Activated CD4-positive, alpha-beta memory T cell treated with anti-CD3 and anti-CD28 coated beads, Interleukin-2, amount 10 ng/mL, durations not matched to agents 7 days and 5 days (primary cell): ENCODE measurements at regions not wholly inside any gene's neighbourhood (a gene's known extent, or its start where the extent isn't known, plus 50 kb on each side); places are given as distances from the start of the nearest gene placed in this dataset.
"Not testable (repeated sequence)": the region's sequence is repeated elsewhere in the genome, so short reads cannot be mapped to it uniquely, and the experiment has no call there.

Experiments
- CTCF ChIA-PET: fragments of 350-600 bp; sonication (Branson Sonifier 250); formaldehyde crosslinking; loops from one replicate; lab custom pipeline; 2021; ENCODE audit warnings: antibody characterized with exemption, inconsistent platforms; lab: Charles Lee
- POLR2A ChIA-PET: fragments of 350-600 bp; sonication (Branson Sonifier 250); formaldehyde crosslinking; loops from one replicate; lab custom pipeline; 2021; ENCODE audit warnings: antibody characterized with exemption; lab: Charles Lee
- DNase-seq: peaks from one replicate; pipeline ENCODE4 v3.0.0-alpha.2; 2020
- H3K27ac Mint-ChIP-seq: one replicate; pipeline ENCODE4 v1.8.0; 2021; ENCODE audit warnings: mild to moderate bottlenecking, mixed read lengths
- H3K27me3 Mint-ChIP-seq: one replicate; pipeline ENCODE4 v1.8.0; 2021; ENCODE audit warnings: mixed read lengths
- H3K36me3 Mint-ChIP-seq: one replicate; pipeline ENCODE4 v1.8.0; 2021; ENCODE audit warnings: low read depth, mixed read lengths
- H3K4me1 Mint-ChIP-seq: one replicate; pipeline ENCODE4 v1.8.0; 2021; ENCODE audit warnings: mixed read lengths
- H3K4me3 Mint-ChIP-seq: one replicate; pipeline ENCODE4 v1.8.0; 2021; ENCODE audit warnings: mild to moderate bottlenecking, mixed read lengths
- H3K9me3 Mint-ChIP-seq: one replicate; pipeline ENCODE4 v1.8.0; 2021; ENCODE audit warnings: mixed read lengths

DNA sequence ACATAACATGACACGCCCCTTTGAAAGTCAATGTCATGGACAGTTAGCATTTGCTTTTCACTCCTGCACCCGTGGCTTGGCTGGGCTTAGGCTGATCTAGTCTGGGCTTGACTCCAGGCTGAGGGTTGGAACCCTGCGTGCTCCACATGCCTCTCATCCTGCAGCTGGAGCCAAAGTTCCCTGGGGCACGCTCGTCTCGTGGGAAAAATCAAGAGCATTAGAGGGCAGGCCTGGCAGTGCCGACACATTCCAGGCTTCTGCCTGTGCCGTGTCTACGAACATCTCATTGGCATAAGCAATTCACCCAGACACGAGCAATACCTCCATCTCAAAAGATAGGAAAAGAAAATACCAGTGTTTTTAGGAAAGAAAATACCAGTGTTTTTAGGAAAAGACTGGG, 342.7 kb upstream of the SULF2 start:
- POLR2A ChIA-PET, H3K36me3 Mint-ChIP-seq, DNase-seq, H3K4me3 Mint-ChIP-seq, H3K27ac Mint-ChIP-seq, H3K9me3 Mint-ChIP-seq, CTCF ChIA-PET, H3K4me1 Mint-ChIP-seq: not testable (repeated sequence)
- H3K27me3 Mint-ChIP-seq: peaks cover 12% of the 10 kb centered on the region

DNA sequence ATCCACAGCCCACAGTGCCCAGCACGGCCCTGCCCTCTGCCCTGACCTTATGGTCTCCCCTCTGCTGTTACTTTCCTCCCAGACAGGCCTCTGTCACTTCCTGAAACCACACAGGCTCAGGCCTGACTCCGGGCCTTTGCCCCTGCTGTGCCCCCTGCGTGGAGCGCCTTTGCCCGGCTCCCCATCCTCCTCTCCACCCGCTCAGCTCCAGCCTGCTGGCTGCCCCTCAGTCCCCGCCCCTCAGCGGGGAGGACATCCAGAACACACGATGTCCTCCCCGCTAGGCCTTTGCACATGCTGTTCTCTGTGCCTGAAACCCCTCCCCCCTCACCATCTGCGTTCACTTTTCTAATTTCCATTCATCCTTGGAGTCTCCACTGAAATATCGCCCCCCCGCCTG, 341.9 kb upstream of the SULF2 start:
- H3K4me3 Mint-ChIP-seq, CTCF ChIA-PET: not testable (repeated sequence)

DNA sequence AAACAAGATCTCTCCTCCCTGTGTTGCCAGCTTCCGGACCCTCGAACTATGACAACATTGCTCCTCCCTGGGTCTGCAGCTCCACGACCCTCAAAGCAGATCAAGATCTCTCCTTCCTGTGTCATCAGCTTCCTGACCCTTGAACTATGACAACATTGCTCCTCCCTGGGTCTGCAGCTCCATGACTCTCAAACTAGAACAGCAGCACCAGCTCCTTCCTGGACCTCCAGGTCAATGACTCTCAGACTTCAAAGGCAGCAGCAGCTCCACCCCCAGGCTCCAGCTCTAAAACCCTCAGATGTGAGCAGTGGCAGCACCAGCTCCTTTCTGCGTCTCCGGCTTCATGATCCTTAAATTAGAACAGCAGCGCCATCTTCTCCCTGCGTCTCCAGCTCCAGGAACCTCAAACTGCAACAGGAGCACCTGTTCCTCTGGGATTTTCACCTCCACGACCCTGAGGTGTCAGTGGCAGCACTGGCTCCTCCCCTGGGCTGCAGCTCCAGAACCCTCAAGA, 341.0 kb upstream of the SULF2 start:
- no peak for DNase-seq
- H3K27ac Mint-ChIP-seq: no peak overlapping the region
- peaks cover 7% of the 10 kb centered on the region for H3K27me3 Mint-ChIP-seq
- H3K4me3 Mint-ChIP-seq: no peak overlapping the region
- no peaks in the 10 kb centered on the region for H3K9me3 Mint-ChIP-seq
- H3K4me1 Mint-ChIP-seq: no peaks in the 10 kb centered on the region
- H3K36me3 Mint-ChIP-seq: no peaks in the 10 kb centered on the region
- POLR2A ChIA-PET: no interaction called here
- CTCF ChIA-PET: no interaction called here

More for the DNA sequence above, 341.9 kb upstream of the SULF2 start:
- H3K27ac Mint-ChIP-seq, H3K9me3 Mint-ChIP-seq, H3K27me3 Mint-ChIP-seq, H3K4me1 Mint-ChIP-seq, POLR2A ChIA-PET, DNase-seq, H3K36me3 Mint-ChIP-seq: not testable (repeated sequence)

- CTCF ChIA-PET: no interaction called here
- Mint-ChIP-seq H3K4me1 (no peaks in the 10 kb centered on the region), H3K27me3 (peaks cover 5% of the 10 kb centered on the region), H3K9me3 (no peaks in the 10 kb centered on the region), H3K4me3 (no peak overlapping the region), H3K27ac (no peak overlapping the region), H3K36me3 (no peaks in the 10 kb centered on the region)
- POLR2A ChIA-PET: no interaction called here
- DNase-seq: no peak
Observed at GRCh38 chr20:48124960-48125359, 339.7 kb upstream of the SULF2 start.

- Mint-ChIP-seq H3K27ac (no peak overlapping the region), H3K4me1 (no peaks in the 10 kb centered on the region), H3K4me3 (no peak overlapping the region), H3K9me3 (no peaks in the 10 kb centered on the region), H3K27me3 (peaks cover 5% of the 10 kb centered on the region), H3K36me3 (no peaks in the 10 kb centered on the region)
- no peak for DNase-seq
- POLR2A ChIA-PET: no interaction called here
- CTCF ChIA-PET: interaction anchor here (0.6 kb wide), 1 partner anchor 11 kb away, joined by 3 read pairs; no protein-coding TSS in a partner anchor
Observed at GRCh38 chr20:48124181-48124782, 339.0 kb upstream of the SULF2 start.

- no peak for DNase-seq
- ChIA-PET CTCF (no interaction called here), POLR2A (no interaction called here)
- Mint-ChIP-seq H3K27ac (no peak overlapping the region), H3K27me3 (peaks cover 2% of the 10 kb centered on the region), H3K4me3 (no peak overlapping the region), H3K9me3 (no peaks in the 10 kb centered on the region), H3K4me1 (no peaks in the 10 kb centered on the region), H3K36me3 (no peaks in the 10 kb centered on the region)
Observed at GRCh38 chr20:48120120-48120519, 334.8 kb upstream of the SULF2 start.

- H3K9me3 Mint-ChIP-seq, H3K27me3 Mint-ChIP-seq, H3K4me3 Mint-ChIP-seq, DNase-seq, CTCF ChIA-PET, H3K4me1 Mint-ChIP-seq, POLR2A ChIA-PET, H3K36me3 Mint-ChIP-seq, H3K27ac Mint-ChIP-seq: not testable (repeated sequence)
Observed at GRCh38 chr20:48119389-48119788, 334.1 kb upstream of the SULF2 start.

DNA sequence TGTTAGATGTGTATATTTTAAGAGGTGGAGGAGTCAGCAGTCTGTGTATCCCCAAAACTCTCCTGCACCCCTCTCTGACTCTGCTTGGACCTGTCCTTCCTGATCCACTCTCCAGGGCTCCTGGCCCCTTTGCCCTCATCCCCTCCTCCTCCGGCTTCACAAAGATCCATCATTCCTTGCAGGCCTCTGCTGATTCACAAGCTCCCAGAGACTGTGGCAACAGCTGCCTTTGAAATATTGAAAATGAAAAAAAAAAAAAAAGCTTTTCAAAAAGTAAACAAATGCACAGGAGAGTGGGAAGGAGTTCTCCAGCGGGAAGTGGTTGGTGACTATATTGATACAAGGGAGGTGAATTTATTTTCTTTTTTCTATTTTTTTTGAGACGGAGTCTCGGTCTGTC, 330.2 kb upstream of the SULF2 start:
- no peaks in the 10 kb centered on the region for H3K36me3 Mint-ChIP-seq
- no peak overlapping the region for H3K27ac Mint-ChIP-seq
- ChIA-PET CTCF (no interaction called here), POLR2A (no interaction called here)
- H3K4me3 Mint-ChIP-seq: no peak overlapping the region
- peaks cover 2% of the 10 kb centered on the region for H3K27me3 Mint-ChIP-seq
- no peaks in the 10 kb centered on the region for H3K4me1 Mint-ChIP-seq
- no peak for DNase-seq
- H3K9me3 Mint-ChIP-seq: no peaks in the 10 kb centered on the region

DNA sequence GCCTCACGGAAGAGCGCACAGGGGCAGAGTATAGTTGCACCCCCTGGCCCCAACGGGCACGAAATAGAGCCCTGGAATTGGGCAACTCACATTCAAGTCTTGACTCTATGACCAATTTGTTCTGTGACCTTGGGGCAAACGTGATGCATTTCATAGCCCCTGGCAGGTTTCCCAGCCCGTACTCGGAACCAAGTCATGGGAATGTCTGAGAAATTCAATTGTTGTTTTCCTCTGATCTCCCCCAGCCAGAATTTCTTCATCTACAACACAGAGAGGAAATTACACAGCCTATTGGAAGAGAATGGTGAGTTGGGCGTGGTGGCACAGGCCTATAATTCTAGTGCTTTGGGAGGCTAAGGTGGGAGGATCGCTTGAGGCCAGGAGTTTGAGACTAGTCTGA, 322.3 kb upstream of the SULF2 start:
- Mint-ChIP-seq H3K4me1 (no peaks in the 10 kb centered on the region), H3K36me3 (no peaks in the 10 kb centered on the region), H3K4me3 (no peak overlapping the region), H3K9me3 (no peaks in the 10 kb centered on the region), H3K27ac (no peak overlapping the region), H3K27me3 (peaks cover 2% of the 10 kb centered on the region)
- CTCF ChIA-PET: no interaction called here
- POLR2A ChIA-PET: no interaction called here
- no peak for DNase-seq

DNA sequence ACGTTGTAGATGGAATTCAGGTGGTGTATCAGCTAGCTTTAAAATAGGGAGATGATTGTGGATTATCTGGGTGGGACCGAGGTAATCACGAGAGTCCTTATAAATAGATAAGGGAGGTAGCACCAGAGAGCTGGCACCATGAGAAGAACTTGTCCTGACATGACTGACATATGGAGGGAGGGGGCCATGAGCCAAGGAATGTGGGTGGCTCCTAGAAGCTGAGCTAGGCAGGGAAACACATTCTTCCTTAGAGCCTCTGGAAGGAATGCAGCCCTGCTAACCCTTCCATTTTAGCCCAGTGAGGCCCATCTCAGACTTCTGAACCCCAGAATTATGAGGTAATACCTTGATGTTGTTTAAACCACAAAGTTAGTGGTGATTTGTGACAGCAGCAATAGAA, 321.1 kb upstream of the SULF2 start:
- H3K27me3 Mint-ChIP-seq: peaks cover 2% of the 10 kb centered on the region
- ChIA-PET POLR2A (no interaction called here), CTCF (no interaction called here)
- H3K36me3 Mint-ChIP-seq: no peaks in the 10 kb centered on the region
- H3K27ac Mint-ChIP-seq: no peak overlapping the region
- H3K4me3 Mint-ChIP-seq: no peak overlapping the region
- H3K4me1 Mint-ChIP-seq: no peaks in the 10 kb centered on the region
- H3K9me3 Mint-ChIP-seq: no peaks in the 10 kb centered on the region
- no peak for DNase-seq

DNA sequence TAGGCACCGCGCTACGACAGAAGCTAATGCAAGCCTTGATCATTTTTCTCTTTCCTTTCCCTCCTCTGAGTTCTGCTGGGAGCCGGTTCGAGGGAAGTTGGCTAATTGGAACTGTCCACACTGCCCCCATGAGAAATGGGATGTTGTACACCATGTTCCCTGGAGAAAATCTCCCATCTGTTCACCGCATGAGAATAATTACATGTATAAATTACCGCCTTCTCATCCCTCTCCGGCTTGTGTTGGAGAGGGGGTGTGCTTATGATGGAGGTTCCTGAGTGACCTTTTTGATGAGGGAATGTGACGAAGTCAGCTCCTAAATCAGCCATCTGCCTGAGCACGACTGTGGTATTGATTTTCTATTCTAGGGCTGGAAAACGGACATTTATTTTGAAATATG, 320.2 kb upstream of the SULF2 start:
- H3K27me3 Mint-ChIP-seq: no peaks in the 10 kb centered on the region
- H3K4me1 Mint-ChIP-seq: no peaks in the 10 kb centered on the region
- CTCF ChIA-PET: no interaction called here
- H3K9me3 Mint-ChIP-seq: no peaks in the 10 kb centered on the region
- POLR2A ChIA-PET: no interaction called here
- H3K36me3 Mint-ChIP-seq: no peaks in the 10 kb centered on the region
- no peak for DNase-seq
- no peak overlapping the region for H3K4me3 Mint-ChIP-seq
- no peak overlapping the region for H3K27ac Mint-ChIP-seq

DNA sequence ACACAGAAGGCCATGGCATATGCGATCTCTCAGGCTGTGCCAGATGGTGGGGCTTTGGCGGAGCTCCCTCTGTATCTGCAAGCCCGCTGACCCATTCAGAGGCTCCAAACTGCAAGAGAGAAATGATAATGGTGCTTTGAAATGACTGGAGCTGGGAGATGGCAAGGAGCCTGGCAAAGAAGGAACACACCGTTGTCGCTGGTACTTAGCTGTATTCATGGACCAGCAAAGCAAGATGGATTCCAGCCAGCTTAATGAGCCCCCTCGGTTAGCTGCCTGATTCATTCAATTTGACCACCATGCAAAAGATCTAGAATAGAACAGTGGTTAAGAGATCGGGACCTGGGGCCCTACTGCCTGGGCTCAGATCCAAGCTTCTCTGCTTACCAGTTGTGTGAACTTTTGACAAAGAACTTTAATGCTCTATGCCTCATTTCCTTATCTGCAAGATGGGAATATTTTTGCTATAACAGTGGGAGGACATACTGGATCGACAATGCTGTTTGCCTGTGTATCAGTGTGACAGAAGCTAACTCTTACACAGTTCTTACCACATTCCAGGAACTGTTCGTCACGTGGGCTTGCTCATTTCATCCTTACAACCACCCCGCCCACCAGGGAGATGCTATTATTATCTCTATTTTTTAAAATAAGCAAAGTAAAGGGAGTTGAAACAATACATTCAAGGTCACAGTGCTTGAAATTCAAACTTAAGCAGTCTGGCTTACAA, 317.8 kb upstream of the SULF2 start:
- Mint-ChIP-seq H3K4me1 (no peaks in the 10 kb centered on the region), H3K27me3 (no peaks in the 10 kb centered on the region), H3K4me3 (no peak overlapping the region), H3K9me3 (no peaks in the 10 kb centered on the region), H3K36me3 (no peaks in the 10 kb centered on the region), H3K27ac (no peak overlapping the region)
- DNase-seq: no peak
- ChIA-PET POLR2A (no interaction called here), CTCF (no interaction called here)

- no peak for DNase-seq
- Mint-ChIP-seq H3K36me3 (no peaks in the 10 kb centered on the region), H3K4me1 (no peaks in the 10 kb centered on the region), H3K27me3 (no peaks in the 10 kb centered on the region), H3K9me3 (no peaks in the 10 kb centered on the region), H3K4me3 (no peak overlapping the region), H3K27ac (no peak overlapping the region)
- CTCF ChIA-PET: no interaction called here
- POLR2A ChIA-PET: no interaction called here
Observed at GRCh38 chr20:48102076-48102787, 317.0 kb upstream of the SULF2 start.
